ENCODE measurements at regions not wholly inside any gene's neighbourhood (a gene's known extent, or its start where the extent isn't known, plus 50 kb on each side); places are given as distances from the start of the nearest gene placed in this dataset.

DNA sequence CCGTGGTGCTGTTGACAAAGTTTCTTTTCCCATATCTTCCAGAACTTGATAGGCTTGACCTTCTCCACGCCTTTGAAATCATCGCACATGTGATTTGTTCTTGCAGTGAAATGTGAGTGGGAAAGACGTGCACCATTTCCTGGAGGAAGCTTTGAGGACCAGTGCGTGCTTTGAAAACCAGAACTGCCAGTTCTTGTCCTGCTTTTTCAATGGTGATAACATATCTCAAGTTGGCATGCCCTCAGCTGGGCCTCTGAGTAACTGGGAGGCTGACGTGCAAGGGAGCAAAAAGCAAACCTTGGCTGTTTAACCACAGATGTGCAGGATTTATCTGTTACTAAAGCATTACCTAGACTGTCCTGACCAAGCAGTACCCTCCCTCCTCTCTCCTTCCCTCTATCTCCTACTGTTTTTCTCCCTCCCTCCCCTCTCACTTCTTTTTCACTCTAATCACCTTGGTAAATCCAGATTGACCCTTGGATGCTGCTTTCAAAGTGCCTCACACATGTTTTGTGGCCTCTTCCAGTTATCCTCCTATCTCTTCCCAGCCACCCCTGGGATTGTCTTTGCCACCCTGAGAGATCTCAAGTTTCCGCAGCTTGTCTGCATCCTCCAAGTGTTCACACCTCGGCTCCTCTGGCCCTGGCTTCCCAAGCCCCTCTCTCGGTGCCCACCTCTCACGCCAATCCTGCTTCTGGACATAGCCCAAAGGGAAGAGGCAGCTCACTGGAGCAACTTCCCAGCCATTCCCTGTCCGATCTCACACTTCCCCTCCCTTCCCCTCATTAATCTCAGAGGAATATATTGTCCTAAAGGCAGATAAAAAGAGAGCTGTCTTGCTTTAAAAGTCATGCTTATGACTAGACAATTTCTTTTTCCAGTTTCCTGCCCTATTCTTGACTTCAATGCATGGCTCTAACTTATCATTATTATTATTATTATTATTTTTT, 198.3 kb downstream of the ERCC6L2 start:
- Histone ChIP-seq H3K36me3 (ENCODE audit: insufficient read depth, low read length) (no peaks in the 10 kb centered on the region), H3K4me1 (ENCODE audit: insufficient read depth, low read length, poor library complexity, severe bottlenecking) (no peaks in the 10 kb centered on the region), H2AFZ (ENCODE audit: low read length) (no peak overlapping the region), H3K4me3 (ENCODE audit: low read length, poor library complexity, severe bottlenecking) (no peak overlapping the region), H3K79me2 (ENCODE audit: insufficient read depth, low read length) (no peaks in the 10 kb centered on the region), H3K27me3 (ENCODE audit: insufficient read depth, low read length, poor library complexity, severe bottlenecking) (no peaks in the 10 kb centered on the region), H3F3A (ENCODE audit: low read depth) (no peaks in the 10 kb centered on the region), H3K9me3 (ENCODE audit: insufficient read depth, low read depth, low read length) (no peaks in the 10 kb centered on the region), H3K4me2 (ENCODE audit: low read depth, low read length, poor library complexity, severe bottlenecking) (no peak overlapping the region), H3K9ac (ENCODE audit: low read depth, low read length, poor library complexity, severe bottlenecking) (no peak overlapping the region), H3K9me2 (replicated peaks; ENCODE audit: low read depth, low read length) (no peaks in the 10 kb centered on the region), H4K20me1 (ENCODE audit: insufficient read depth, low read length, poor library complexity, severe bottlenecking) (no peaks in the 10 kb centered on the region)
- TF ChIP-seq, protein P1, sequence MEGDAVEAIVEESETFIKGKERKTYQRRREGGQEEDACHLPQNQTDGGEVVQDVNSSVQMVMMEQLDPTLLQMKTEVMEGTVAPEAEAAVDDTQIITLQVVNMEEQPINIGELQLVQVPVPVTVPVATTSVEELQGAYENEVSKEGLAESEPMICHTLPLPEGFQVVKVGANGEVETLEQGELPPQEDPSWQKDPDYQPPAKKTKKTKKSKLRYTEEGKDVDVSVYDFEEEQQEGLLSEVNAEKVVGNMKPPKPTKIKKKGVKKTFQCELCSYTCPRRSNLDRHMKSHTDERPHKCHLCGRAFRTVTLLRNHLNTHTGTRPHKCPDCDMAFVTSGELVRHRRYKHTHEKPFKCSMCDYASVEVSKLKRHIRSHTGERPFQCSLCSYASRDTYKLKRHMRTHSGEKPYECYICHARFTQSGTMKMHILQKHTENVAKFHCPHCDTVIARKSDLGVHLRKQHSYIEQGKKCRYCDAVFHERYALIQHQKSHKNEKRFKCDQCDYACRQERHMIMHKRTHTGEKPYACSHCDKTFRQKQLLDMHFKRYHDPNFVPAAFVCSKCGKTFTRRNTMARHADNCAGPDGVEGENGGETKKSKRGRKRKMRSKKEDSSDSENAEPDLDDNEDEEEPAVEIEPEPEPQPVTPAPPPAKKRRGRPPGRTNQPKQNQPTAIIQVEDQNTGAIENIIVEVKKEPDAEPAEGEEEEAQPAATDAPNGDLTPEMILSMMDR (conservative IDR thresholded peaks at IDR 0.05; ENCODE audit: low read length), result no peak
- no peak for TF ChIP-seq EZH2phosphoT487 (IDR thresholded peaks at IDR 0.05; ENCODE audit: borderline replicate concordance)

DNA sequence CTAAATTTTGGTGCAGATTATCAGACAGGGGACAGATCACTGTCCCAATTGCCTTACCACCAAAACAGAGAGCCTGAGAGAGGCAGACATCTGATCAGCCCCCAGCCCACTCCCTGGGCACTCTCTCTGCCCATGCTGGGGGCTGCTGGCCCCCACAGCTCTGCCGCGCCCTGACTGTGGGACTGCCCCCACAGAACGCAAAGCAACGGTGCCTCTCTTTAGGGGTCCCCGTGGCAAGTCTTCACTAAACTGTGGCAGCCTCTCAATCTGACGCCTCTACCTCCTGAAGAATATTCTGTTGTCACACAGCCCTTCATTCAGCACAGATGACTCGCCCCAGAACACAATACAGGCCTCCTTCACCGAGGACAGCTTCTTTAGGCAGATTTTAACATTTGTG, 197.4 kb downstream of the ERCC6L2 start:
- no peaks in the 10 kb centered on the region for H3K9me2 ChIP-seq (replicated peaks; ENCODE audit: low read depth, low read length)
- H3K9me3 ChIP-seq (ENCODE audit: insufficient read depth, low read depth, low read length), result no peaks in the 10 kb centered on the region
- H3K36me3 ChIP-seq (ENCODE audit: insufficient read depth, low read length), result no peaks in the 10 kb centered on the region
- no peaks in the 10 kb centered on the region for H3K4me1 ChIP-seq (ENCODE audit: insufficient read depth, low read length, poor library complexity, severe bottlenecking)
- H4K20me1 ChIP-seq (ENCODE audit: insufficient read depth, low read length, poor library complexity, severe bottlenecking), result no peaks in the 10 kb centered on the region
- H3K4me3 ChIP-seq (ENCODE audit: low read length, poor library complexity, severe bottlenecking), result no peak overlapping the region
- H3F3A ChIP-seq (ENCODE audit: low read depth), result no peaks in the 10 kb centered on the region
- no peak overlapping the region for H3K9ac ChIP-seq (ENCODE audit: low read depth, low read length, poor library complexity, severe bottlenecking)
- TF ChIP-seq, protein P1 (conservative IDR thresholded peaks at IDR 0.05; ENCODE audit: low read length), result no peak
- TF ChIP-seq EZH2phosphoT487 (IDR thresholded peaks at IDR 0.05; ENCODE audit: borderline replicate concordance), result no peak
- no peak overlapping the region for H3K4me2 ChIP-seq (ENCODE audit: low read depth, low read length, poor library complexity, severe bottlenecking)
- no peaks in the 10 kb centered on the region for H3K79me2 ChIP-seq (ENCODE audit: insufficient read depth, low read length)
- H2AFZ ChIP-seq (ENCODE audit: low read length), result no peak overlapping the region
- no peaks in the 10 kb centered on the region for H3K27me3 ChIP-seq (ENCODE audit: insufficient read depth, low read length, poor library complexity, severe bottlenecking)

DNA sequence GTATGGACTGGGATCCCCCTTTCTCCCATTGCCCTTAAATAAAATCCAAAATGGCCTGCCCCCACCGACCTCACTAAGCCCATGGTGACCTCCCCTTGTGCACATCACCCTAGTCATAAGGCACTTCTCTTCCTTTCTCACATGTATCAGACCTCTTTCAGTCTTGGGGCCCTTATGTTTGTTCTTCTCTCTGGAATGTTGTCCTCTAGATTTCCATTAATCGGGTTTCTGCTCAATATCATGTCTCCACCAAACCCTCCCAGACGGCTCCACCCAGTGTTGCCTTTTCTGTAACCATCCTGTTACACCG, 196.3 kb downstream of the ERCC6L2 start:
- TF ChIP-seq, protein P1 (conservative IDR thresholded peaks at IDR 0.05; ENCODE audit: low read length), result peak; percentile 8; the same call in 1 of the 2 replicates
- TF ChIP-seq EZH2phosphoT487 (IDR thresholded peaks at IDR 0.05; ENCODE audit: borderline replicate concordance), result no peak
- H3K9me2 ChIP-seq (replicated peaks; ENCODE audit: low read depth, low read length), result no peaks in the 10 kb centered on the region
- no peaks in the 10 kb centered on the region for H3K4me1 ChIP-seq (ENCODE audit: insufficient read depth, low read length, poor library complexity, severe bottlenecking)
- H3F3A ChIP-seq (ENCODE audit: low read depth), result no peaks in the 10 kb centered on the region
- H3K27me3 ChIP-seq (ENCODE audit: insufficient read depth, low read length, poor library complexity, severe bottlenecking), result no peaks in the 10 kb centered on the region
- H3K4me3 ChIP-seq (ENCODE audit: low read length, poor library complexity, severe bottlenecking), result no peak overlapping the region
- H3K9me3 ChIP-seq (ENCODE audit: insufficient read depth, low read depth, low read length), result no peaks in the 10 kb centered on the region
- H3K9ac ChIP-seq (ENCODE audit: low read depth, low read length, poor library complexity, severe bottlenecking), result no peak overlapping the region
- no peak overlapping the region for H3K4me2 ChIP-seq (ENCODE audit: low read depth, low read length, poor library complexity, severe bottlenecking)
- no peak overlapping the region for H2AFZ ChIP-seq (ENCODE audit: low read length)
- no peaks in the 10 kb centered on the region for H4K20me1 ChIP-seq (ENCODE audit: insufficient read depth, low read length, poor library complexity, severe bottlenecking)
- no peaks in the 10 kb centered on the region for H3K79me2 ChIP-seq (ENCODE audit: insufficient read depth, low read length)
- H3K36me3 ChIP-seq (ENCODE audit: insufficient read depth, low read length), result no peaks in the 10 kb centered on the region

All from Loucy (cell line).